ENCODE measurements at regions not wholly inside any gene's neighbourhood (a gene's known extent, or its start where the extent isn't known, plus 50 kb on each side); places are given as distances from the start of the nearest gene placed in this dataset.
"Not testable (repeated sequence)": the region's sequence is repeated elsewhere in the genome, so short reads cannot be mapped to it uniquely, and the experiment has no call there.

DNA sequence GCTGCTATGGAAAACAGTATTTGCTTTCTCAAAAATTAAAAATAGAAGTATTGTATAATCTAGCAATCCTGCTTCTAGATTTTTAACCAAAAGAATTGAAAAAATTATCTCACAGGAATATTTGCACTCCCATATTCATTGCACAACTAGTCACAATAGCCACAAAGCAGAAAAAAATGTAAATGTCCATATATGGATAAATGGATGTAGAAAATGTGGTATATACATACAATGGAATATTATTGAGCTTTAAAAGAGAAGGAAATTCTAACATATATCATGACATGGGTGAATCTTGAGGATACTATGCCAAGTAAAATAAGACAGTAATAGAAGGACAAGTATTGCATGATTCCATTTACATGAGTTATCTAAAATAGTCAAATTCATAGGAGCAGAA is 2753.0 kb downstream of the PCDH9 start:
- no peak for DNase-seq

DNA sequence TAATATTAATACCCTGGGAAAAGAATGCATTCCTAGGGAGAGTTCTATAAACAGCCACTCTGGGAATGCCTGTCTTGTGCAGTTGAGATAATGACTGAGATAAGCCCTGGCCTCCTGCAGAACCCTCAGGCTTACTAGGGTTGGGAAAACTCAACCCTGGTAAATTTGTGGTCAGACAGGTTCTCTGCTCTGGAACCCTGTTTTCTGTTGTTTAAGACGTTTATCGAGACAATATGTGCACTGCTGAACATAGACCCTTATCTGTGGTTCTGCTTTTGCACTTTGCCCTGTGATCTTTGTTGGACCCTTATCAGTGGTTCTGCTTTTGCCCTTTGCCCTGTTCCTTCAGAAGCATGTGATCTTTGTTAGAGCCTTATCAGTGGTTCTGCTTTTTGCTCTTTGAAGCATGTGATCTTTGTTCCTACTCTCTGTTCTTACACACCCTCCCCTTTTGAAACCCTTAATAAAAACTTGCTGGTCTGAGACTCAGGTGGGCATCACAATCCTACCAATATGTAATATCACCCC is 2754.0 kb downstream of the PCDH9 start:
- not testable (repeated sequence) for DNase-seq

- no peak for DNase-seq
Observed at GRCh38 chr13:64471916-64472315, 2758.2 kb downstream of the PCDH9 start.

GRCh38 chr13:64470751-64471150 is 2759.4 kb downstream of the PCDH9 start:
- DNase-seq = no peak

- no peak for DNase-seq
Observed at GRCh38 chr13:64459778-64460177, 2770.4 kb downstream of the PCDH9 start.

GRCh38 chr13:64457976-64458375 is 2772.2 kb downstream of the PCDH9 start:
- DNase-seq = no peak

DNA sequence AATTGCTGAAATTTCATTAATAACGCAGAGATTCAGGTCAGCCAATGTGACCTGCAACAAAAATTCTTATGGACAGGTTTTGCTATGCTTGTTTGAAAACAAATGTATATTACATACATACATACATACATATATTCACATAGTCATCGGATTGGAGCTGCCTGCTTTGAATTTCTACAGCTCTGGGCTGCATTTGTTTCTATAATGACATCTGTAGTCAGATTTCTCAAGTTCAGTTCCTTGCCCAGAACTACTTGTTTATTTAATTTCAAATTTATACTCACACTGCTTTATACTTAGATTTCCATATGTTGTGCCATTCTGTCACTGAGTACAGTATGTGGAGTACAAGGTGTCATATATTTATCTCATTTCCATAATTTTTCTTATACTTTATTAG is 2775.0 kb downstream of the PCDH9 start:
- no peak for DNase-seq

- DNase-seq = no peak
Observed at GRCh38 chr13:64453831-64454230, 2776.3 kb downstream of the PCDH9 start.

GRCh38 chr13:64446372-64446771 is 2783.8 kb downstream of the PCDH9 start:
- DNase-seq = no peak

- DNase-seq = no peak
Observed at GRCh38 chr13:64441740-64442139, 2788.4 kb downstream of the PCDH9 start.

- DNase-seq = no peak
Observed at GRCh38 chr13:64438084-64438483, 2792.1 kb downstream of the PCDH9 start.

- DNase-seq = no peak
Observed at GRCh38 chr13:64429691-64430090, 2800.4 kb downstream of the PCDH9 start.

DNA sequence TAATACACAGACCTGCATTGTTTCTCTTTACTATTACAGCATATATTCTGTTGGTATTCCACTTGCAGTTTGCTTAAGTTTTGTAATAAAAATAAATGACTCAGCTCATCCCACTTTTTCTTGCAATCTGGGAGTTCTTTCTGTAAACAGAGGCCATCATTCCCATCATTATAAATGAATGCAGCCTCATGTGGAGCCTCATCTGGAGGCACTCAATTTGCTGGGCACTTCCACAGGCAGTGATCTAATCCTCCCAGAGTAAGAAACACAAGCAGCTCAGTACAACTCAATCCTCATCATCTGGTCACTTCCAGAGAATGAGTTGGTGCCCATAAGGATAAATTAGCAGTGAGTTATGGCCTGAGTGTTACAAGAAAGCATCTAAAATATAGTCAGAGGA is 2801.9 kb downstream of the PCDH9 start:
- DNase-seq = no peak

GRCh38 chr13:64423467-64423866 is 2806.7 kb downstream of the PCDH9 start:
- no peak for DNase-seq

GRCh38 chr13:64420181-64420580 is 2810.0 kb downstream of the PCDH9 start:
- no peak for DNase-seq

DNA sequence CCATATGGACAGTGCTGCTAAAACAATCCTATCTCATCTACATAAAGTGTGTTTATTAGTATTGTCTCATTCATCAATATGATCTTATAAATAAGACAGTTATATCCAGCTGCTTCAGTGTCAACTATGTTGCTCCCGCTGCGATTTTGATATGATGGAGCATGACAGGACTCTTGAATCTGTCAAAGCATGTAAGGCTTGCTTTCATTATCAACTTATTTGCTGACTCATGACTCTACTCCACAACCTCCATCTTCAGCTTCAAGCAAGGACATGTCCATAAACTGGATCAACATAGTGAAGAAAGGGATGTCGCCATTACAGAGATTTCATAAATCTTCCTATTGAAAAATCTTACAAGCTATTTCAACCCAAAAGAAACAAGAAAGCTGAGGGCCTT is 2812.6 kb downstream of the PCDH9 start:
- DNase-seq = no peak

DNA sequence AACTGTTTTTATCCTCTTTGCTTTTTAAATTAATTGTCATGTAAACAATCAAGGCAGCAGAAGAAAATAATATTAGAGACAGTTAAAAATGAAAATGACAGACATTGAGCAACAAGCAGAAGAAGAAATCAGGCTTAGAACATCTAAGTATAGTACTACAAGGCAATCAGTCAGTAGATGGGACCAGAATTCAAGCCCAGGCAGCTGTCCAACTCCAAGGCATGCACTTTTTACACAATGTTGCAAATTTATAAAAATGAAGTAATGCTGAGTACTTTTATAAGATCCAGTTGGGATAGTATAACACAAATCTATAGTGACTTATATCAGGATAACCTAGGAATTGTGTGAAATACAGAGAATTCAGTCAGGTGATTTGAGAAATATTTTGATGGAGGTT is 2815.8 kb downstream of the PCDH9 start:
- no peak for DNase-seq

DNA sequence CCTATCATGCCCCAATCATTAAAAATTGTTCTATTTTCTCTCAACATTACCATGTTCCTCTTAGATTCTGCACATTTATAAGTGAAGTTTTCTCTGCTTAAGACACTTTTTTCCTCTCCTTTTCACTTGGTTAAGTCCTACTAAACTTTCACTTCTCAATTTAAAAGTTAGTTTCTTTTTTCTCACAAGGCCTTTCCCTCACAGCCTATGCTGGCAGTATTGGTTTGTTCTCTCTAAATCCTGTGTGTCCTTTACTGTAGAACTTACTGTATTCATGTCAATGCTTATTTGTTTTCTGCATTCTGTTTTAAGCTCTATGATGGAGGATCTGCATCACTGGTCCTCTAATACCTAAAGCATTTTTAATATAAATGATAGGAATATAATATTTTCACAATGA is 2816.6 kb downstream of the PCDH9 start:
- no peak for DNase-seq

- DNase-seq = no peak
Observed at GRCh38 chr13:64410276-64411053, 2819.7 kb downstream of the PCDH9 start.

DNA sequence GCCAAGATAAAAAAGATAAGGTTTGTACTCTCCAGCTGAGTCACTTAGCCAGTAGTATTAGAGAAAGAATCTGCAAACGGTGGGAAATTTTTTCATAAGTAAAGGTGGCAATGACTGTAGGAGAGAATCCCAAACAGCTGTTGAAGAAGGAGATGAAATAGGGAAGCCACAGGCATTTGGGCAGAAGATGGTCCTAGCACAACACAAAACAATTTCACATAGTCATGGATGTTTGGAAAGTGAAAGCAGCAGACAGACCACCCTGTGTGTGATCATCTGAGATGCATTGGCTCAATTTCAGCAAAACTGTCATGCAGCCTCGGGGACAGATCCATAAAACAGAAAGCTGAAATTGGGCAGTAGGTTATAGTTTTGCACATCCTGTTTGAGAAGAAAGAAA is 2832.4 kb downstream of the PCDH9 start:
- DNase-seq = no peak

DNA sequence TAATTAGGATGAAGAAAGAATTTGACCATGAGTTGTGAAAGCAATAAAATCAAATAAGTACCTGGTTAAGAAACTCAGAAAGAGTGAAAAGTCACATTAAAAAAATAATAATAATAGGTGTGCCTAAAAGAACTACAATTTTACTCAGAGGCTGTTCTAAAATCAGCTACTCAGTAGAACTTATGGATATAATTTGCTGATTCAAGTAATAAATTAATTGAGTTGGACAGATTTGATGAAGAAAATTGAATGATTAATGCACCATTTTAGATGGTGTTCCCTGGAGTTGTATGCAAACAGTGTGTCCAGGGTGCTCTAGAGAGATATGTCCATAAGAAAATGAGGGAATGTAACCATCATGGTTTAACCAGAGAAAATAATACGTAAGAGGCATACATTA is 2852.5 kb downstream of the PCDH9 start:
- DNase-seq = no peak

DNA sequence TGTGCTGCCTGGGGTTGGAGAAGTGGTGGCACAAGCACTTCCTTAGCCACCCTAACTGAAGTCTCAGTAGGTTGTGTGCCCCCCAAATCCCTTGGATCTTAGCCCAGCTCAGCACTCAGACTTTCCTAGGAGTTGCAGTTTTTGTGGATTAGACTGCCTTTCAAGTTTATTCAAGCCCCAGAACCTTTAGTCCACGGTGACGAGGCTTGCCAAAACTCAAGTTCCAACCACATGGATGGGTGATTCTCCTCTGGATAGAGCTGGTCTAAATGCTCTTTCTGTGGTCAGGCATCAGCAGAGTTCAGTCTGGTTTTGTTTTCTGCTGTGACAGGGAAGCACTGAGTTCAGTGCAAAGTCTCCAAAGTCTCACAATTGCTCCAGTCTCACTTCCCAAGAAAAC is 2858.7 kb downstream of the PCDH9 start:
- DNase-seq = no peak

DNA sequence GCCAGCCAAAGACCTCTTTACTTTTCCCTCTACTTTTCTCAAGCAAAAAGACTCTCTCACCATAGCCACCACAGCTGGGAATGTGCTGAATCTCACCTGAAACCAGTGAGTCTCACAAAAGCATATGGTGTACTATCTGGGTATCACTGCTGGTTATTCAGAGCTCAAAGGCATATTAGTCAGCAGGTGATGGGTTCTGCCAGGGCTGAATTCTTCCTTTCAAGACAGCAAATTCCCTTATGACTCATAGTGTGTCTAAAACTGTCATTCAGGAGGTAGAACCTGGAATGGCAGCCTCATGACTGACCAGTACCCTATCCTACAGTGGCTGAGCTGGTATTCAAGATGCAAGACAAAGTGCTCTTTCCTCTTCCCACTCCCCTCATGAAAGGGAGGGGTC is 2859.1 kb downstream of the PCDH9 start:
- no peak for DNase-seq

DNA sequence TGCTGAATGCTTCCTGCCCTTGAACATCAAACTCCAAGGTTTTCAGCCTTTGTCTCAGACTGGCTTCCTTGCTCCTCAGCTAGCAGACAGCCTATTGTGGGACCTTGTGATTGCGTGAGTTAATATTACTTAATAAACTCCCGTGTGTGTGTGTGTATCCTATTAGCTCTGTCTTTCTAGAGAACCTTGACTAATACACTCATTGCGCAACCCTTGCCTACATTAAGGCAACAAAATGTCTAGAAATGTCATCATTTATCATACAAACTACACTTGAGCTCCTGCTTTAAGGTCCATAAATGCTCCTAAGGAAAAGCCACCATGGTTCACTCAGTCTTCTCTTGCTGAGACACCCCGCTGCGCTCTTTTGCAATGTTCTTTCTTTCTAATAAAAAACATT is 2861.0 kb downstream of the PCDH9 start:
- DNase-seq = no peak

DNA sequence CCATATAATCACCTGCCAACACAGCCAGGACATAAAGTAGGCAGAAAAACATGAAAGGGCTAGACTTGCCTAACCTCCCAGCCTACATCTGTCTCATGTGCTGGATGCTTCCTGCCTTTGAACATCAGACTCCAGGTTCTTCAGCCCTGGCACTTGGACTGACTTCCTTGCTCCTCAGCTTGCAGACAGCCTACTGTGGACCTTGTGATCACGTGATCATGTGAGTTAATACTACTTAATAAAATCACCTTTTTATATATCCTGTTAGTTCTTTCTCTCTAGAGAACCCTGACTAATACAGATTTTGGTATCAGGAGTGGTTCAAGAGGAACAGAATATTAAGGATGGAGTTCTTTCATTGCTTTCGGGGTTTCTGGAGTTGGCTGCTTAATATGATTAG is 2867.6 kb downstream of the PCDH9 start:
- DNase-seq = no peak

All from activated gamma-delta T cell (primary cell).